ENCODE measurements at regions not wholly inside any gene's neighbourhood (a gene's known extent, or its start where the extent isn't known, plus 50 kb on each side); places are given as distances from the start of the nearest gene placed in this dataset.

DNA sequence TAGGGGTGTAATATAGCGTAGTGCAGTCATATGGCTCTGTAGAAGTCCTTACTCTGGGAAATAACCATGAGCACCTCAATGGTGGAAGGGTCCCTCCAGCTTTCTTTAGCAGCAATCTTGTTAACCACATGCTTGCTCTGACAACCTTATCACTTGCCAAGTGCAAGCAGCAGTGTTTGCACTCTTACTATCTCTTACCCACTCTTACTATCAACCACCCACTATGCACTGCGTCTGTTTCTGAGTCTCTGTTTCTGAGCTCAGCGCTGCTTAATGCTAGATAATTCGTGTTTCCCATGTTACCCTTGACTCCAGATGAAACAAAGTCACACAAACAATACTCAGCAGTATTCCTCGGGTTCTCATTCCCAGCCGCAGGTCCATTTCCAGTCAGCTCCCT lies 433.7 kb upstream of the PFKP start:
- no peak for DNase-seq (ENCODE audit: low spot score)

DNA sequence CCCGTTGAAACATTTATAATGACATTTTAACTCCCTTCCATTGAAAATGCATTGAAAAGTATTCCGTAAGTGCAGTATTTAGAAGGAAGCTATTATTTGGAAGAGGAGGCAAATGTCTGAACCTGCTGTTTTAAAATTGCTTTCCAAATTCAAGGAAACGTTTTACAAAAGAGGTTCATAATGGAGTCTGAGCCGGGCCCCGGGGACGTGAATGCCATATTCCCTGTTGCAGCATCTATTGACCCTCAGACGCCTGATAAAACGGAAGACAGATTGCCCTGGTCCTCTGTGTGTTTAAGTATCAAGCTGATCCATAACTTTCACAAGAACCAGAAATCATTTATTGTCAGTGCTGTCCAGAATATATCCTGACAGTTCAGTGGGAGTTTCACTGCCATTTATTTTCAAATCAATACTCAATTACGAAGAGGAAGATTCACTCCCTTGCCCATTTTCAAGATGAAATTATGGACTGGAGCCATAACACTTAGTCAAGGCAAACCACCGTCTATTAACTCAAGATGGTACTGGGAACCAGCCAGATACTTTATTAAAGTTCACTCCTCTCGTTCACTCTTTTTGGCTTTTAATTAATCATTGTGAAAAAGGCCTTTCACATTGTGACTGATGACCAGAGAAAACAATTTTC lies 435.7 kb upstream of the PFKP start:
- DNase-seq (ENCODE audit: low spot score), result no peak

DNA sequence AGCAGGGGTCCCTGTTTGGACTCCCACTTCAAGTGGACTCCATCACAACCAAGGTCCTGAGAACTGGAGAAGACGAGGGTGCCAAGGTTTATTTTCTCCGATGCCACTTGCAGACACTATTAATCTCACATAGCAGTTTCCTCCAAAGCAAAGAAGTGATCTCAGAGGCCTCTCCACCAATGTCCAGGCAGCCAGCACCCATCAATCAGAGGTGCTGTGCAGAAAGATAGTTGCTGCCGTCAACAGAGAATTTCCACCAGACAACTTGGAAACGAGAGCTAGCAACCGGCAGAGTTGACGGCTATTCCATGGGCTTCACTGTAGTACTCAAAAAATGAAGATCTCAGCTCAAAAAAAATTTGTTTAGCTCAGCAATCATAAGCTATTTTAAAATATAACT lies 438.6 kb upstream of the PFKP start:
- DNase-seq (ENCODE audit: low spot score), result no peak

DNA sequence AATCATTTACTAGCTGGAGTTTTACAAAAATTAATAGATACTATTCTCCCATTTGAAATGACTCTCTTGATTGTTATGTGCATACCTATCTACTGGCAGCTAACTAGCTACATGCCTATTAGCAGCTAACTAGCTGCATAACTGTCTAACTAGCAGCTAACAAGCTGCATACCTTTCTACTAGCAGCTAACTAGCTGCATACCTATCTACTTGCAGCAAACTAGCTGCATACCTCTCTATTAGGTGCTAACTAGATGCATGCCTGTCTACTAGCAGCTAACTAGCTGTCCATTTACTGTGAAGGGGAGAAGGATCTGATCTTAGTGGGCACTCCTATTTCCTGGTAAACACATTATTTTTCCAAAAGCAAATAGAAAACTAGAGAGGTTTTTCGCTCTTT lies 439.4 kb upstream of the PFKP start:
- no peak for DNase-seq (ENCODE audit: low spot score)

DNA sequence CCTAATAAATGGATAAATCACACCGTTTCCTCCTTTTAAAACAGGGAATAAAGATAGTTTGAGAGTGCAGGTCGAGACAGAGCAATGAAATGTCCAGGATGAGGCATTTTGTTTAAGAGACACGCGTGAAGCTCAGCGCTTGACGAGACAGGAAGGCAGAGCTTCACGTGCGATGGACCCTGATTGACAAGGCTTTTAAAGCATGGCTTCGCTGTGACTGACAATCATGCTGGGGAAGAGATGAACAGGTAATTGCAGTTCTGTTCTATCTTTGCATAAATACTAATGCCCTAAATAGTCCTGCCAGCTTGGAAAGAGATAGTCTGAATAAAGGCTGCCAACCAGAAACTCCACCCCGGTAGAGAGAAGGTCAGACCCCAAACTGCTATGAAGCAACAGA lies 442.3 kb upstream of the PFKP start:
- no peak for DNase-seq (ENCODE audit: low spot score)

DNA sequence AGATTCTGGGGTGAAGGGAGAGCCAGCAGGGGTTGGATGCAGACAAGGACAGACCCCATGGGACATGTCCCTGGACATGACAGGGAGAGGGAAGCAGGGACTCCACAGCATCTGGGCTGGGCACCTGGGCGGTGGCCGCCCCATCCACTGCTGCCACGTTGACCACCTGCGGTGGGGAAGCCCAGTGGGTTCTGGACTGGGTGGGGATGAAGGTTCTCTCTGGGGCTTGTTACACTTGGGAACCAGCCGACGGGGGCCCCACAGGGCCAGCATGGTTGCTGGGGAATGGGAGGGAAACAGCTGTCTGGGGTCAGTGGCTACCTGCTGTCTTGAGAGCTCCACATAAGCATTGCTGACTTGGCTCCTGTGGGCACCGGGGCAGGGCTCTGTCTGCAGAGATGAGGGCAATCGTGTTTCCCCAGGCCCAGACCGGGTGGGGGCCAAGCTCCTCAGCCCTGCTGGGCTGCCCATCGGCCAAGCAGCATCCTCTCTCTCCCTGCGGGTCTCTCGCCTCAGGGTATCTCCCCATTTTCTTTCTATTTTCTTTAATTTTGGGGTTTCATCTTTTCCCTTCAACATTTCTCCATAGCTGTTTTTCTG lies 443.6 kb upstream of the PFKP start:
- DNase-seq (ENCODE audit: low spot score), result no peak

DNA sequence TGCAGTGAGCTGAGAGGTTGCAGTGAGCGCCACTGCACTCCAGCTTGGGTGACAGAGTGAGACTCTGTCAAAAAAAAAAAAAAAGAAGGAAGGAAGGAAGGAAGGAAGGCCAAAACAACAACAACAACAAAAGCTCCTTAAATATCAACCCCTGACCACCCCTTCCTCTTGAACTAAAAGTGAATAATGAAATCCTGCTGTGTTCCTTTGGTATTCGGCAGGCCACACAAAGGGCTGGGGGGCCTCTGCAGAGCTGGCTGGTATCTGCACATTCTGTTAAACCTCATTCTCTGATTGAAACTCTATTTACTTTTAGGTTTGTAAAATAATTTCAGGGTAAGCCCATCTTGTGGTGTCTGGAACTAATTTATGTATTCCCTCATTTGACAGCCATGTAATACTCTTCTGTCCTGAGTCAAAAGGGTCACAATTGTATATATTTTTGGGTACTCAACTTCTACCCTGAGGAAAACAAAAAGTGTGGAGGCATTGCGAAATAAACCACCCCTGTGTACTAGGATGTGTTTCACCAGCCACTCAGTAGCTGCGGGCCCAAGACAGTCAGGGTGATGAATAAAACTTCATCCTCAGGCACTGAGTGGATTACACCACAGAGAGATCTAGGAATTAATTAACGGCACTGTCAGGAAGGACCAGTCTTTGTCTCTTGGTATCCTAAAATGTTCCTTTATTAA lies 446.4 kb upstream of the PFKP start:
- no peak for DNase-seq (ENCODE audit: low spot score)

DNA sequence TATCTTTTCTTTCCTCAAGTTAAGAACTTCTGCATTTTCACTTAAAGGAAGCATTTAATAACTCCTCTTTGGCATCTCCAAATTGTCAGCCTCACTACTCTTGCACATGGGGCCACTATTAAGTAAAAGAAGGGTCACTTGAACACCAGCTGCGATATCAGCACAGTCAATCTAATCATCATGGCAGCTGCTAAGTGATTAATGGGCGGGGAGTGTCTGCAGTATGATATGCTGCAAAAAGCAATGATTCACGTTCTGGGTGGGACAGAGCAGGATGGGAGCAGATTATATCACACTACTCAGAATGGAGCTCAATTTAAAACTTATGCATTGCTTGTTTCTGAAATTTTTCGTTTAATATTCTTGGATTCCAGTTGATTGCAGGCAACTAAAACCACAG lies 447.4 kb upstream of the PFKP start:
- peak; percentile 79 for DNase-seq (ENCODE audit: low spot score)

DNA sequence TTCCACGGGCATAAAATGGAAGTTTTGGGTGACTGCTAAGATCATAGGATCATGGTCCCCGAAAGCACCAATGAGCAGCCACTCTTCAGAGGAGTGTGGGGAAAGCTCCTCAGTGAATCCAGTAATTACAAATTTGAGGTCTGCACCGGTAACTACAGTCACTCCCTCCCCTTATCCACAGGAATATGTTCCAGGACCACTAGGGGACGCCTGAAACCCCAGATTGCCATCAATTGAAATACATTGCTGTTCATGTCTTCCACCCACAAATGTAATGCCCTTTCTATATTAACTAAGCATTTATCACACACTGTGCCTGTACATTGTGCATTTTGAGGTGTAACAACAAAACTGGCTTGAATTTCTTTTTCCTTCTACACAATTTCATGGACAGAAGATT lies 447.9 kb upstream of the PFKP start:
- DNase-seq (ENCODE audit: low spot score), result peak; percentile 84

DNA sequence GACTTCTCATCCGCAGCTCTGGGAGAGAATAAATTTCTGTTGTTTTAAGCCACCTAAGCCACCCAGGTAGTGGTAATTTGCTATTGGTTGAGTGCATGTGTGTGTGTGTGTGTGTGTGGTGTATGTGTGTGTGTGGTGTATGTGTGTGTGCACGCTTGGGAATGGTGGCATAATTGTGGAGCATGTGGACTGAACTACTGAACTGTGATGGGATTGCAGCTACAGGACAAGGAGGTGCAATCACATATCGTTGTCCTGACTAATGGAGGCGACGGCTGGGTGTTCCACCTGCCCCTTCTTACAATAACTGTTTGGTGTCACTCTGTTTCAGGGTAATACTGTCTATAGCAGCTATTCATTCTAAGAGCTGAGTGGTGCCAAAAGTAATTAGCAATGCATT lies 448.7 kb upstream of the PFKP start:
- DNase-seq (ENCODE audit: low spot score), result peak; percentile 36

DNA sequence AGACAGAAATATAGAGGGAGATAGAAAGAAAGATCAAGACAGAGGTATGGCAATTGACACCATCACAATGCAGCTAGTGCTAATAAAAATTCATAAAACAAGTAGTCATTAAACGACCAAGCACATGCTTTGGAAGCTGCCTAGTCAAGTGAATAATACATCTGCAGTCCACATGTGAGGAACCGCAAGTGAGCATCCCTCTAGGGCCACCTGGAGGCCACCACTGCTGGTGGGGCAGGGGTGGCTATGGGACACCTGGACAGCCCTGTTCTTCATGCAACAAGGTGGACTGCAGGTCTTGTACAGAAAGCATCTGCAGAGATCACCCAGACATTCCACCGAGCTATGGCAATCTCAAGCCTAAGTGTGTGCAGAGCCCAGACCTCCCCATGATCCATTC lies 451.1 kb upstream of the PFKP start:
- DNase-seq (ENCODE audit: low spot score), result no peak

DNA sequence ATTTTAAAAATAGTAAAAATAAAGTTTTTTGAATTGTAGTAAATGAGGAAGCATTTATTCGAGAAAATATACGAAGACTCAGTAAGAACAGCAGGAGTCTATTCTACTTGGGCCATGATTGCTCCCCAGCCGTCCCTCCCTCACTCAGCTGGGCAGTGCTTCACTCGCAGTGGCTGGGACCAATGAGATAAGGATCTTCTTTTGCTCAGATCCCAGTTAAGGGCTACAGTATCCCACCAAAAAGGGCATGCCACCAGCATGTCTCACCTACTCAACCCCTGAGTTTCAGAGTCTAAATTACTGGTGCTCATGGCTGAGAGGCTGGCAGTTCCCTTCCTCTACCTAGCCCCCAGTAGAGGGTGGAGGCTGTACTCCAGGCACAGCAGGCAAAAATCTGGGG lies 455.7 kb upstream of the PFKP start:
- DNase-seq (ENCODE audit: low spot score), result peak; percentile 36

DNA sequence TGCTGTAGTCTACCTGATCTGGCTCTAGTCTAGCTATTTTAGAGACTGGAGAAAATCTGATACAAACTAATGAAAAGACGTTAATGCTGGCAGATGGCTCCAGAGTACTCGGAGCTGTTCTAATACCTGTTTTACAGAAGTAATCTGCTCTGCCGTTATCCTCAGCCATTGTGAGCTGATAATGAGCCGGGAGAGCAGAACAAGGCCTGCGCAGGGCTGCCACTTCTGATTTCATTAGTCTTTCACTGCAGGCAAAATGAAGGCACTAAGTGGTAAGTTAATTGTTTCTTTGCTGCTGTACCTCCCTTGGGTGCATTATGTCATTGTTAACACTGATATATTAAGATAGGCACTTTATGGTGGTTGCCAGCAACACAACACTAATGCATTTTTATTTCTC lies 456.4 kb upstream of the PFKP start:
- peak; percentile 91 for DNase-seq (ENCODE audit: low spot score)

DNA sequence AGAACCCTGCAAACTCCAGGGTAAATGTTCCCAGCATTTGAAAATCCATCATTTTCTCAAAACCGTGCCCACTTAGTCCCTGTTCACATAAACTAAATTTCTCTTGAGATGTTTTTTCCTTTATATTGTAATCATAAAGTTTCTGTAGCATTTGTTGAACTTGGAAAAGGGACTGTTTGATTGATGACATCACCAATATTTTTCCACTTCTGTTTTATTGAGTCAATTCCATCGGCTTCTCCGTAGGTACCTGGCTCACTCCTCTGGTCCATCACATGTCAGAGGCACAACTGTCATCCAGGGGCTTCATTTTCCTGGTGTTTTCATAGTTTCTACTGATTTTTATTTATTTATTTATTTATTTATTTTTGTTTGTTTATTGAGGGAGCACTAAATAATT lies 462.5 kb upstream of the PFKP start:
- no peak for DNase-seq (ENCODE audit: low spot score)

DNA sequence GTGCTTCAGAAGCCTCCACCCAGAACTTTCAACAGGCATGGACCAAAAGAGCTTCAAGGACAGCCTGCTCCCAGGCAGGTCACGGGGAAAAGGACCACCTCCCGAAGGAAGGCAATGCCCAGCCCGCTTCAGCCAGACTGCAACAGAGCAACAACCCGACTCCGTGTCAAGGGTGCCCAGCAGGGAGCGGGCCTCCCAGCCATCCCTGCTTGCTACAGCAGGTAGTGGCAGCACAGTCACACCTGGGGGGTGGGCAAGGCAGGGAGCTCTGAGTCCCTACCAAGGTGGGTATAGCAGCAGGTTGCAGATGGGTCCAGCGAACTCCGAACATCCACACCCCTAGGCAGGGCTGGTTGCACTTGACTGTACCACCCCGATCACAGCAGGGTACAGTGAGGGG lies 467.8 kb upstream of the PFKP start:
- DNase-seq (ENCODE audit: low spot score), result no peak

DNA sequence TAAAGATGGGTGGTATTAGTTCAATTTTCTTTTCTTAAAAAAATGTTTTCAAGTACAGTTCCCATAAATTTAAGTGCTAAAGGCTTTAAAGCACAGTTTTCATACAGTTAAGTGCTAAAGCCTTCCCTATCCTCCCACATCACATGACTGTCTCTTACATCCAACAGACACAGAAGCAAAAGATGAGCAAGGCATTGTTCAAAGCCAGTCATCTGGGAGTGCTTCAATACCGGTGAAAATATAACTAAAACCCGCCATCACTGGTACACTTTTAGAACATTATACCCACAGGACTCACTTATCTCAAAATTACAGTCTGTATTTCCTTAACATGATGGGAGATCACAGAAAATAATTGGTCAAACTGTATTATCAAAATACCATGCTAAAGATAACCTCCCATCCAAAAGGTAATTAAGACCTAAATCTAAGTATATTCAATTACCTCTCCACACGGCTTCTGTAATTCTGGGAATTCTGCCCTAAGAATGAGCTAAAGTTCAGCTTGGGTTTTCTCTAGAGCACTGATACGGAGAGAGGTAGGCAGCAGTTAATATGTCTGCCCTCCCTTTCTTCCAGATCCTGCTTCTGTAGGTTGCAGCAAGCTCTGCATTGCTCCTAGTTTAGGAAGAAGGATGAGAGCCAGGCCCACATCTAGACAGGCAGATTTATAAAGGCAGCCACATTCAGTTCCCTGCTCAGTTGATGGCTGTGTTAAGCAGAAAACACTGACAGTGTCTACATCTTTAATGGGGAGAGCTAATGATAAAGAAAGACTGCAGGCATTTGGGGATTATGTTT lies 474.8 kb upstream of the PFKP start:
- peak; percentile 94 for DNase-seq (ENCODE audit: low spot score)

DNA sequence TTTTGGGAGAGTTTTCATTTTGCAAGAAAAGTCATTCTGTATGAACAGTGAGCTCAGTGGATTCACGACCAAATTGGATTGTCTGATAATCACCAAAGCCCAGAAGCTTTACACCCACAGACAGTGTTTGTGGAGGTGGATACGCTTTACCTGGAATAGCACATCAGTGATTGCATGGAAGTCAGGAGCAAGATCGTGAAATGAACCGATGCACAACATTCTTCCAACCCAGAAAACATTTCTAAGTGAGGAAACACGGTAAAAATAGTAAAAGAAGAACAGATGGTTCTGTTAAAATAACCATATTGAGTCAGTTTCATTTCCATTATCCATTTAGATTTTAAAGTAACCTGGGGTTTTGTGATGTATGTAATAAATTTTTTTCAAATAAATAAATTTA lies 478.2 kb upstream of the PFKP start:
- DNase-seq (ENCODE audit: low spot score), result no peak

DNA sequence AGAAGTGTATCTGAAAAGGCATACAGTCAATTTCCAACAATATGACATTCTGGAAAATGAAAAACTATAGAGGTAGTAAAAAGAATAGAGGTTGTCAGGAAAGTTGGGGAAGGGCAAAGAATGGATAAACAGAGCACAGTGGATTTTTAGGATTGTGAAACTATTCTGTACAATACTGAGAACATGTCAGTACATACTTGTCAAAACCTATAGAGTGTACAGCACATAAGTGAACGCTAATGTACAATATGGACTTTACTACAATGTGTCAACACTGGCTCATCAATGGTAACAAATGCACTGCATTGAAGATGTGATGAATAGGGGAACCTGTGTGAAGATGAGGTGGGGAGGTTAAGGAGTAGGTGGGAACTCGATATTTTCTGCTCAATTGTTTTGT lies 483.0 kb upstream of the PFKP start:
- DNase-seq (ENCODE audit: low spot score), result no peak

DNA sequence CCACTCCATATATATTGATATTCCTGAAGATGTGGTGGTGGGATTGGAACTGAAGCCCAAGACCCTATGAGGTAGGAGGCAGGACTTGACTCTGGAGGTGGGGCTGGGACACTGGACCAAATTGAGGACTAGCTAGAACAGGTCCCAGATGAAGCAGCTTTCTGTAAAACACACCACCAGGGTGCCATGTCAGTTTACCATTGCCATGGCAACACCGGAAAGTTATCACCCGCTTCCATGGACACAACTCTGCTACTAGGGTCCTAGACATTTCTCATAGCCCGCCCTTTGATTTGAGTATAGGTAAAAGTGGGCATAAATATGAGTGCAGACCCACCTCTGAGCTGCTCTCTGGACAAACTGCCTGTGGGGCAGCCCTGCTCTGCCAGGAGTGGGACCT lies 490.5 kb upstream of the PFKP start:
- no peak for DNase-seq (ENCODE audit: low spot score)

DNA sequence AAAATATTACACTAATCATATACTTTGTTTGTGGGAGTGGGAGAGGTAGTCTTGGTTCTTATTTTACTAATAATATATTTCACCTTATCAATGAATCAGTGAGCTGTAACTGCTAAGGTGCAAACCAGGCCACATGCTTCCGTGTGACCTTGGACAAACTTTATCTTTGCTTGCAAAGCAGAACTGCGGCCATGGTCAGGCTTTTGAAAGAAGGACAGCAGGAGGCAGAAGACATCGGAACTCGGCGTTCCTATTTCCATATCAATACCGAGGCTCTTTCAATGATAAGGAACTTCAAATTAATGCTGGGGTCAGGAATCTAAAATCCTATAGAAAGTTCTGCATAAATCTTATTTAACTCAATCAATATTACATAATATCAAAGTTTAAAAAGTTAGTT lies 491.9 kb upstream of the PFKP start:
- DNase-seq (ENCODE audit: low spot score), result no peak

DNA sequence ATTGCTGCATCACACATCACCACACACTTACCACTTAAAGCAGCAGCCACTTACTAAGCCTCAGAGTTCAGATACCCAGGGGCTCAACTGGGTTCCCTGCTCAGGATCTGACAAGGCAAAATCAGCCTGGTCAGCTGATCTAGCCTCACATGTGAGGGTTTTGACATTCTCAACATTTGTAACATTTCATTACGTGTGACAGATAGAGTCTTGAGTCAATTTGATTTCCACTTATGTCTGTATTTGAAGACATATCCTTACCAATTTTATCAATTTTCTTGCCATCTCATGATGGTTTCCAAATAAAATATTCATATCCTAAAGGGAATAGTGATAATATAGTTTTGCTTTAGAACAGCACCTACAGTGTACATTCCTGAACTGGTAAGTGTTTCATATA lies 494.7 kb upstream of the PFKP start:
- no peak for DNase-seq (ENCODE audit: low spot score)

DNA sequence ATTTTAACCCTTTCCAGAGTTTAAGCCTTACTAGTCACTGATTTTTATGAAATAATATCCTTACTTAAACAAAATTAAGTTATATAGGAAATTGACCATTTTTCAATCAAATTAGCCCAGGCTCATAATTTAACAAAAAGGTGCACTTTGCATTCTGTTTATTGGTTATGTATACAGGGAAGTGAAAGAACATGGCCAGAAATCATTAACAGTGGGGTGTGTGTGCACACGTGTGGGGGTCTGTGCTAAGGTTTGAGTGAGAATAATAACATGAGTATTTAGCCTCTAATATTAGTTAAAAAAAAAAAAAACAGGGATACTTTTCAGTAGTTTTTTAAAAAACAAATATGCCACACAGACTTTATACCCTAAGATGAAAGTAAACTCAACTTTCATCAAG lies 510.5 kb upstream of the PFKP start:
- DNase-seq (ENCODE audit: low spot score), result no peak

DNA sequence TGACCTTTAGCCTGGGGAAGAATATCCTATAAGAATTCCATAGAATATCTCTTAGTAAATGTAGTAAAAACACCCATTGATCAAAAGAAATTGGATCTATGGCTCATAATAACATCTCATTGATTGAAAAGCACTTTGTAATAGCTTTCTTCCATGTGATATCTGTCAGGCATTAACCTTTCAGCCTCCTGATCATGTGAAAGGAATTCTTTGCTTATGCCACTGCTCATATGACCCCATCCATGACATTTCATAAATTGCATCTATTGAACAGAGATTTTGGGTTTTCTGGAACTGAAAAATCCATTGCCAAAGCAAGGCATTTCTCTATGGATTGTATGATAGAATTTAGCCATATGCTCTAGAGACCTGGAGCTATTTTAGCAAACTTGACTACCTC lies 519.3 kb upstream of the PFKP start:
- DNase-seq (ENCODE audit: low spot score), result no peak

Measured in SK-N-DZ (cell line).